IPS DF 19.7 (cell line): ENCODE measurements at regions not wholly inside any gene's neighbourhood (a gene's known extent, or its start where the extent isn't known, plus 50 kb on each side); places are given as distances from the start of the nearest gene placed in this dataset.

Source experiments
- DNase-seq: peaks from one replicate; pipeline ENCODE4 v3.0.0-alpha.2; 2013; ENCODE audit warnings: low read depth, low spot score

DNA sequence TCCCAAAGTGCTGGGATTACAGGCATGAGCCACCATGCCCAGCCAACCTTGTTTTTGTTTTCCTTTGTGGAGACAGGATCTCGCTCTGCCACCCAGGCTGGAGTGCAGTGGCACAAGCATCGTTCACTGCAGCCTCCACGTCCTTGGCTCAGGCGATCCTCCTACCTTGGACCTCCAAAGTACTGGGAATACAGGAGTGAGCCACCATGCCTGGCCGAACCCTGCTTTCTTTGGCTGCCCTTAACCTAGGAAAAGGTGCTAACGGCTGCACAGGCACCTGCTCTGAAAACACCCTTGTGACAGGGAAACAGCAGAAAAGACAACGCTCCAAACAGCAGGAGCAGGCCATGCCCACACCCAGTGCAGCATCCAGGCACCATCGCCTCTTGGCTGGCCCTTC is 71.9 kb downstream of the OAT start:
- DNase-seq: no peak

DNA sequence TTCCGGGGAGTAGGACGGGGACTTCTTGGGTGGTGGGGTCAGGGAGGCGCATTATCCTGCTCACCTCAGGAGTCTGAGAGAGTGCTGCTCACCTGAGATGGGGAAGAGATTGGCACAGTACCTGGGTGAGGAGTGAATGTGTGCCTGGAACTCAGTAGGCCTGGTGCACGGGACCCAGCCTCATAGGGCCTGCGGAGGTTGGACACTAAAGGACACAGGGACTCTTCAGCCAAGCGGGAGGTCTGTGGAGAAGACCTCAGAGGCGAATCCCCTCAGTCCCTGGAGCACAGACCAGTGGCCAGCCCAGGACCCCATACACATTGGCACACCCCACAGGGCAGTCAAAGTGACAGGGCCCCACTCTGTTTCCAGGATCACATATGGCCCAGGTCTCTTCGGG is 73.2 kb downstream of the OAT start:
- no peak for DNase-seq

DNA sequence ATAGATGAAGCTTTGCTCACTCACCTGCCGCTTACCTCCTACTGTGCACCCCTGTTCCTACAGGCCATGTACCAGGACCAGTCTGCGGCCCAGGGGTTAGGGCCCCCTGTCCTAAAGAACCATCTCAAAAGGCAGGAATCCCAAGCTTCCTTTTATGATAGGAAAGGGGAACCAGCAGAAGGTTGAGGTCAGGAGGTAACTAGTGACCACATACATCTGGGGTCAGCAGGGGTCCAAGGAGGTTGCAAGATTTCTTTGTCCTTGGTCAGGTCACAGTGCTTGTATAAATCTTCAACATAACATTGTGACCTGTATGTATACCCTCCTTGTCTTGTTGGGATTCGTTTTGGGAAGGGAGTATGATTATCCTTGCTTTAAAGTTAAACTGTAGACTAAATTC is 73.8 kb downstream of the OAT start:
- DNase-seq: no peak

DNA sequence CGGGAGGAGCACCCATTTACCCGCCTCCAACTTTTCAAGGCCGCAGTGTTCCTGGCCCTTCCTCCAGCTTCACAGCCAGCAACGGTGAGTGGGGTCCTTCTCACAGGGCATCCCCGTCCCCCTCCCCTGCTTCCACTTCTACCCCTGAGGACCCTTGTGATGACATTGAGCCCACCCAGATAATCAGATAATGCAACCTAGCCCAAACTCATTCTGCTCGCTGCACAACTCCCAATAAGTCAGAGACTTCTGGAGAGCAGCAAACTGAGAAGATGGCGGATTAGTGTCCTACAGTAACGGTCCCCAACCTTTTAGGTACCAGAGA is 74.5 kb downstream of the OAT start:
- no peak for DNase-seq

DNA sequence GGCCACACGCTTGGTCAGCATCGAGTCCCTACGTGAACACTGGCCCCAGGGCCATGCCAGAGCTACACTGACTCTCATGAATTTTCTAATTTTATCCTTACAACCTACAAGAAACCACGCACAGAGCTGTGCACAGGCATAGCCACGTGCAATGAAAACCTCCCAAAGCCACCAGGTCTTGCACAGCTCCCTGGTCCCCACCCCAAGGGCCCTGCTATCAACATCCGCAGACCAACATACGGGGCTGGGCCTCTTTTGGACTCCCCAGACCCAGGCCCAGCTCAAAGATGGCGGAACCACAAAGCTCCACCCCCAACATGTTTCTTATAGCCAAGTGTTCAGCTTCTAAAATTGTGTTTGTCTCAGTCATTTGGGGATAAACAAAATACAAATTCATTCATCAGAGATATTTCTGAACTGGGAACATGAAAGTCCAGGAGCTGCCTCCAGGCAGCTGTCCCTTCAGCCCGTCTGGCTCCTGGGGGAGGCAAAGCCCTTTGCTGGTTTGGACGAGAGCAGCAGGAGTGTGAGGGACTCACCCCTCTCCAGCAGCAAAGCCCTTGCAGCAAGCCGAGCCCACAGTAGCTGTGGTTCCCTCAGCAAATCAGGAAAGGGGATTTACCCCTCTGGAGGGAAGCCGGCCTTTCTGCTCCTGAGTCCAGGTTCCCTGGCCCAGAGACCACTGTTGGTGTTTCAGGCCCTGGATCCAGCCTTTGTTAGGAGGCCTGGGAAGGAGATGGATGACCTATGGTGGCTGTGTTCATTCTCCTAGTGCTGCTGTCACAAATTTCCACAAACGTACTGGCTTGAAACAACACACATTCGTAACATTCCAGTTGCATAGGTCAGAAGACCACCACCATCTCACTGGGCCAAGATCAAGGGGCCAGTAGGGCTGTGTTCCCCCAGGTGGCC is 75.1 kb downstream of the OAT start:
- DNase-seq: no peak

DNA sequence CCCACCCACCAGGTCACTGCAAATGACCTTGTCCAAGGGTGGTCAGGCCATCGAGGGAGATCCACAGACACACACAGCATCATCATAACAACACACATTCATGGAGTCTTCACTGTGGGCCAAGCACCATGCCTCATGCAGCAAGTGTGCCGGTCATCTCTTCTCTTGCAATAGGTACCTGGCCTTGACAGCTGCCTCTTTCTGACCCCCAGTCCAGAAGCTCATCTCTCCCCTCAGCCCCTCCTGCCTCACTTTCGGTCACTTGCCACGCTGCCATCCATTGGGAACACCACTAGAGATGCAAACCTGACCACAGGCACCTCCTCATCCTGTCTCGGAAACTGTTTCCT is 75.9 kb downstream of the OAT start:
- DNase-seq: no peak

DNA sequence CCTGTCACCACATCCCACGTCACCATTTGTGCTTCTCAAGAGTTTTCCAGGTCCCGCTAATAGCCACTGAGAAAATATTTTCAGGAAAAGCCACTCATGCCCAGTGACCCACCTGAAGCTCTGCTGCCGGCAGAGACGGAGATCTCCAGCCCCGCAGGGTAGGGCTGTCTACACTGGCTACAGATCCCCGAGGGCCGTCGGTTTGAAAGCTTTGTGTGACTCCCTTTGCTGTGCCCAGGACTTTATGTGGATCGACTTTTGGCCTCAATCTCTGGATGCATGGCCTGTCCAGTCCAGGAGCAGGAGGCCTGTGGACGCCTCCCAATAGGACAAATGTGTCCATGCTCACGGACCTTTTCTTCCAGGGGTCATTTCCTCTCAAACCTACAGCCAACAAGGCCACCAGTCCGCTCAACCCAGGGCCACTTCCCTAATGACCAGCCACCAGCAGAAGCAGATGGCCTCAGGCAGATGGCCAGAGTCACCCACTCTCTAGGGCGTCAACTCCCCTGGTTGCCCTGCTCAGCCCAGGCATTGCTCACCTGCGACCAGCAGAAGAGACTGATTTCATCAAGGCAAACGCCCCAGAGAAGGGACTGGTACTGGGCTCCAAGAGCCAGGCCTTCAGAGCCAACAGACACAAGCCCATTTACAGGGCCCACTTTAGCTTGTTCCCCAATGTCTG is 76.4 kb downstream of the OAT start:
- no peak for DNase-seq

DNA sequence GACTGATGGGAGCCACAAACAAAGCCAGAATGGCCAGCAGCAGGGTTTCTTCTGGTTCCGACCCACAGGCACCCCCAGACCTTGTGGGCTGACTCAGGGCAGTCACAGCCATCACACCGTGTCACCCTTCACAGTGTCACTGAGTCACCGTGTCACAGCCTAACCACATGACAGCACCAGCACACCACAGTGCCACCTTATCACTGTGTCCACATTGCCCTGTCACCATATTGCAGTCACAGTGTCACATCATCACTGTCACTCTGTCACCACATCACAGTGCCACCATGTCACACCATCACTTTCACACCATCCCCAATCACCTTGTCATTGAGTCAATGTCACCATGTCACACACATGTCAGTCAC is 77.0 kb downstream of the OAT start:
- DNase-seq: no peak

DNA sequence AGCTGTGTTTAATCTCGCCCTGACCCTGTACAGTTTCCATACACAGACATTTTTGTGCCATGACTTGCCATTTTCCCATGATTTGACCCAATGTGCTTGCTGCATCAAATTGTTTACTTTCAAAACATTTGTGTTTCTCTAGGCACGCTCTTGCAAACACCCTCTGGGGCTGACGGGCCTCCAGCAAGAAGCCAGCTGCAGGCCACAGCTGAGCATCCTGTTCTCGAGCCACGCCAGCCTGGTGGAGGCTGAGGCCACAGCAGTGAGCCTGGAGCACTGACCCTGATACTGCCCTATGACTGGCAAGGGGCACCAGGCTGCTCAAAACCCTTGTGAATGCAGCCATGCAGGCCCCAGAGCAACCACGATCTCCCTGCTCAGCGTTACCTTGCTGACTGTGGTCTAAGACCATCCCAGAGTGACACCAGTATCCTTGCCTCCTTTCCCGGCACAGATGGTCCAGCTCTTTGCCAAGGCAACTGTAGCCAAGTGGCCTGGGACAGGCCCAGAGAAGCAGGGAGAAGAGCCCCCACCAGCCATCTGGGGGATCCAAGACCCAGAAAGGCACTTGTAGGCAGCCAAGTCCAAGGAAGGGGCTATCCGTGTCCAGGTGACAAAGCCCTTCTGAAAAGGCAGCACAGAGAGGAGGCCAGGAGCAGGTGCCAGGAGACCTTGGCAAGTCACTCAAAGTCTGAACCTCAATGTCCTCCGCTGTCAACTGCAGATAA is 78.5 kb downstream of the OAT start:
- DNase-seq: no peak

DNA sequence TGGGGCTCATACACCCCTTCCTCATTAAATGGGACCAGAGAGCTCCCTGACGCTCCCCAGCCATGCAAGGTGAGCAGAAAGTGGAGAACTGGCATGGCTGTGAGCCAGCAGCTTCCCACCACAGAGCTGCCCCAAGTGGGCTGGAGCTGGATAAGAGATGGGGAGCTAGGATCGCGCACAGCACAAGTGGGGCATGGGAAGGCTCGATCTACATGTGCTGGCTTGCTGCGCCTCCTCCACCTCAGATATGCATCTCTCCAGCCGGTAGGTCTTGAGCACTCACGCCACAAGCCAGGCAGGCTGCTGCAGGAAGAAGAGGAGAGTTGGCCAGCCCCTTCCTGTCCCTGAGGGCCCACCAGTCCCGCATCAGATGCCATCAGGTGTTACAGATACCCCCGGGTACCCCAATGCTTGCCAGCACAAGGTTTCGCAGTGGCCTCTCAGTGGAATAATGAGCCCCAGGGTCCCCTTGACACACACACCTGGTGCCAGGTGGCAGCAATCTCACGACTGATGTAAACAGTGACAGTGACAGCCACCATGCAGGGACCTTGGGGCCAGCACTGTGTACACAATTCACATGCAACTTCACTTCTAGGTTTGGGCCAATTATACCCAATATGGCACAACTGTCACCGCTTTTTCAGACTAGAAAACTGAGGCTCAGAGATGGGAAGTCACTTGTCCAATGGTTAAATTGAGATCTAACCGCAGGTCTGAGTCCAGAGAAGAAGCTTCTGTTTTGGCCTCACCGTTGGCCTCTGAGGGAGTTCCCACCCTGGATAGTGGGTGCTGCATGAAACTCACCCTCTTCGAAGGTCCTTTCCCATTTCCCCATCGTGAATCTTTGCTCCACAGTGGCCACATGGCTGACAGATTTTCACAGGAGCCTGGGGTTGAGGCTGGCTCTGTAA is 79.3 kb downstream of the OAT start:
- no peak for DNase-seq

DNA sequence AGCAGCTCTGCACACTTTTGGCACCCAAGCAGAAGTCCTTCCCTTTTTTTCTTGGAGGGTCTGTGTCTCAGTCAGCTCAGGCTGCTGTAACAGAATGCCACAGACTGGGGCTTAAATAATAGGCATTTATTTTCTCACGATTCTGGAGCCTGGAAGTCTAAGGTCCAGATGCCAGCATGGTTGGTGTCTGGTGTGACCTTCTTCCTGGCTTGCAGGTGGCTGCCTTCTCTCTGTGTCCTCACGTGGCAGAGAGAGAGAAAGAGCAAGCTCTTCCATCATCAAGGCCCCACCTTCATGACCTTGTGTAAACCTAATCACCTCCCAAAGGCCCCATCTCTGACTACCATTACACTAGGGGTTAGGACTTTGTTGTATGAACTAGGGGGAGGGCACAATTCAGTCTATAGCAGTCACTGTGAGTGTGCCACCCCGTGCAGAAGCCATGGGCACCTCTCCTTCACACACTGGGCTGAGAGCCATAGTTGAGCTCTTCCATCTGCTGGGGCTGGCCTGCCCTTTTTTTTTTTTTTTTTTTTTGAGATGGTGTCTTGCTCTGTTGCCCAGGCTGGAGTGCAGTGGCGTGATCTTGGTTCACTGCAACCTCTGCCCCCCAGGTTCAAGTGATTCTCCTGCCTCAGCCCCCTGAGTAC is 80.3 kb downstream of the OAT start:
- DNase-seq: no peak

DNA sequence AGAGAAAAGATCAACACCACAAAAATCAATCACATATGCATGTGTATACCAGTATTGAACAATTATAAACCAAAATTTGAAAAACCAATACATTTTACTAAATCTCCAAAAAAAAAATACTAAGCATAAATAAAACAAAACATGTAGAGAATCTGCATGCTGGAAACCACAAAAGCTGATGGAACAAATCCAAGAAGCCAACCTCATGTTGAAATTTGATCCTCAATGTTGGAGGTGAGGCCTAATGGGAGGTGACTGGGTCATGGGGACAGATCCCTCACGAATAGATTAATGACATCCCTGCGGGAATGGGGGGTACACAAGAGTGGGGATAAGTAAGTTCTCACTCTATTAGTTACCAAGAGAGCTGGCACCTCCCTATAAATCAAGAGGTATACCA is 82.5 kb downstream of the OAT start:
- no peak for DNase-seq

DNA sequence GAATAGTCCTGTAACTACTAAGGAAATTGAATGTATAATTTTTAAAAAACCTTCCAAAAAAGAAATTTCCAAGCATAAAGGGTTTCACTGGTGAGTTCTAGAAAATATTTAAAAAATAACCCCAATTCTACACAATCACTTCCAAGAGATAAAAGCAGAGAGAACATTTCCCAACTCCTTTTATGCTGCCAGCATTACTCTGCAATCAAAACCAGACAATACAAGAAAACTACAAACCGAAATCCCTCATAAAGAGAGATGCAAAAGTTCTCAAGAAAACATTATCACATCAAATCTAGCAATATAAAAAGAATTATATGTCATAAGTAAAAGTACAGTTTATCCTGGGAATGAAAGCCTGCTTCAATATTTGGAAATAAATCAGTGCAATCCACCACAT is 84.8 kb downstream of the OAT start:
- DNase-seq: no peak

DNA sequence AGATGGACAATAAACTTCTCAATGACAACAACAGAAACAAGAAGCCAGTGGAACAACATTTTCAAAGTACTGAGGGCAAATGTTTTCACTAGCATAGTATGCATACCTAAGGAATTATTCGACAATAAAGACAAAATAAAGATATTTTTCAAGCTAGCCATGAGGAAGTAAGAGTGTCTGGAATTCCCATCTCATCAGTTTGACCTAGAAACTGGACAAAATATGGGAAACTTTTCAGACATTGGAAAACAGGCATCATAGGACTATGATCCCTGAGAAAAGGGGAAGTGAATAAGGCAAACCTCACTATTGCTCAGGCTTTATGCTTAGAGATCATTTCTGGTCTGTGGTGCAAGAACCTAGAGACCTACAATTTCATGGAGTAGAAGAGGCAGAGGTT is 86.3 kb downstream of the OAT start:
- no peak for DNase-seq

DNA sequence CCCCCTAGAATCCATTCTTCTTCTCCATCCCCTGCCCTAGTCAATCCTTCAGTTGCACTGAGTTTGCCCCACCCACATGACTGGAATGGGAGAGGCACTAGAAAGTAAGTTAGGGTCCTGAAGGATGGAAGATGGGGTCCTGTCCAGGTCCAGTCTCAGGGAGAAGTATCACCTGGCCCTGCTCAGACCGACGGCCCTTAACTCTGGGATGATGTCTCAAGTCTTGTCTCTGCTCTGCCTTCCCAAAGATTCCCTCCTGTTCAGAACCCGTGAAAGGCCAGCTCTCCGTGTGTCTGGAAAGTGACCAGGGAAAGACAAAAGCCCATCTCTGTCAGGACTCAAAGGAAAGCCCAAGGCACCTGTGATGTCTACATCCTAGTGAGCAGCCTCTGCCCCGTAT is 88.8 kb downstream of the OAT start:
- DNase-seq: no peak

DNA sequence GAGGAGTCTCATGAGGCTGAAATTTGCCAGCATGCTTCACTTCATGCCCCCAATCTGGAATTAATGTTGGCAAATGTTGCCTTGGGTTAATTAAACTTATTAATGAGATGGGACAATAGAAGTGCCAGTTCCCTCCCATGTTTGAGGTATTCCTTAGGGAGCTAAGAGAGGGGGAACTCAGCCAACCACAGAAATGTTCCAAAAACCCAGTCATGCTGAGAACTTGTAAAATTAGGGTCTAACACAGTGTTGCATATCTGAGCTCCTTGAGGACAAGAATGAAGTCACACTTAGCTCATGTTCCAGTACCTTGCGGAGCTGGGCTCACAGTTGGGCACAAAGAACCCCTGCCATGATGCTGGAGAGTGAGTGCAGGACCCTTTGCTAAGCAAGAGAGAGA is 89.4 kb downstream of the OAT start:
- no peak for DNase-seq

DNA sequence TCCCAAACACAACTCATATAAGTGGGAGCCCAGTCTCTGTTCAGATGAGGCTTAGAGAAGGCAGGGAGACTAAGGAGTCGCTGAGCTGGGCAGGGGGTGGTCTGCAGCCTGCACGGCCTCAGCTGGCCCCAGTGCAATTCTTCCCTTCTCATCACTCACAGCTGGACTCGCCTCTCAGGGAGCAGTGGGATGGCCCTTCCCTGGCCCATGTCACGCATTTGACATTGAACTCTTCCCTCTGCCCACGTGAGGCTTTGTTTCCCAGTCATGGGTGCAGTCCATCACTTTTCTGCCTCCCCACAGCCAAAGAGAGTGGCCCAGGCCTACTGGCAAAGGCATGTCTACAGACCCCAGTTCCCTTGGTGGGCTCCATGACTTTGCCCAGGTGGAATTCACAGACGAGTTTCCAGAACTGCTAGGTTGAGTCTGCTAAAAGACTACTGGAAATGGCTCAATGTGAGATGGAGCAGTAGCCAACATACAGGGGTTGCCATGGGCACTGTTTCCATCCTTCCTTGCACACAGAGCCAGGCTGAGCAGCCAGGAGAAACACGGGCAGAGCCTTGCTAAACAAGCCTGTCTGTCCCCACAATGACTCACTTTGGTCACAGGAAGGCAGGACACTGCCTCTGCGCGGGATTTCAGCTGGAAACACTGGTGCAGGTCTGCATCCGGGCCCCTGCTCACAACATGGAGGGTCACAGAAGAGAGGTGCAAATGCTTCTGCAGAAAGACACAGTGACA is 90.1 kb downstream of the OAT start:
- DNase-seq: no peak

DNA sequence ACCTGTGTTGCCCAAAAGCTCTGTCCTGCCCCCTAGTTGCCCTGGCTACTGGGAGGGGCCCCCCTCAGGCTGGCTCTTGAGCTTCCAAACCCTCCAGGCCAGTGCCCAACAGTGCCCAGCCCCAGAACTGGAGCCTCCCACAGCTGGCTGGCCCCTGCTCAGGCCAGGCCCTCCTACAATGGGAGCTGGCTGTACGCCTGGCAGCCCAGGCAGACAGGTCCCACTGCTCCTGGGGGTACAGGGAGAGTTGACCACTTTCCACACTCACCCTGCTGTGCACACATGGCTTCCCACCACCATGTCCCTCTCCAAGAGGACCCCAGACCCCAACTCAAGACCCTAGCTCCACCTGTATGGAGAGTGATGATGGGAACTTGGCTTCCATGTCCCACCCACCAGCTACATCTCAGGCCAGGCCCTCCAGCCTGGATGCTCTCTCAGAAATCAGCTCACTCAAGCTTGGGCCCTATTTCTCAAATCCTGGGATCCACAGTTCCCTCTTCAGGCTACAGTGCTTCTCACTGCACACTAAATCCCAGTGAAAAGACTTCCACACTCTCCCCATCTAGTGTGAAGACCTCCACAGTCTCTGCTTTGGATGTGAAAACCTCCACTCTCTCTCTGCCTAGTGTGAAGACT is 92.6 kb downstream of the OAT start:
- no peak for DNase-seq

DNA sequence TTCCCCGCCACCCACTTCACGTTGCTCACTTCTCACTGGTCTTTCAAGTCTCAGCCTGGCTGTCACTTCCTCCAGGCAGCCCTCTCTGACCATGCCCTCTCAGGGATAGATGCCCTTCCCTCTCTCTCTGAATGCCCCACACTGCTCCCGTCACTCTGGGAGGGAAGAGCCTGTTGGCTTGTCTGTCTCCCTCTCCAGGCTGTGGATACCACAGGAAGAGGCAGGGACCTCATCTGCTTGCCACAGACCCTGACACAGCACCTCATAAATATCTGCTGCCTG is 93.1 kb downstream of the OAT start:
- no peak for DNase-seq

DNA sequence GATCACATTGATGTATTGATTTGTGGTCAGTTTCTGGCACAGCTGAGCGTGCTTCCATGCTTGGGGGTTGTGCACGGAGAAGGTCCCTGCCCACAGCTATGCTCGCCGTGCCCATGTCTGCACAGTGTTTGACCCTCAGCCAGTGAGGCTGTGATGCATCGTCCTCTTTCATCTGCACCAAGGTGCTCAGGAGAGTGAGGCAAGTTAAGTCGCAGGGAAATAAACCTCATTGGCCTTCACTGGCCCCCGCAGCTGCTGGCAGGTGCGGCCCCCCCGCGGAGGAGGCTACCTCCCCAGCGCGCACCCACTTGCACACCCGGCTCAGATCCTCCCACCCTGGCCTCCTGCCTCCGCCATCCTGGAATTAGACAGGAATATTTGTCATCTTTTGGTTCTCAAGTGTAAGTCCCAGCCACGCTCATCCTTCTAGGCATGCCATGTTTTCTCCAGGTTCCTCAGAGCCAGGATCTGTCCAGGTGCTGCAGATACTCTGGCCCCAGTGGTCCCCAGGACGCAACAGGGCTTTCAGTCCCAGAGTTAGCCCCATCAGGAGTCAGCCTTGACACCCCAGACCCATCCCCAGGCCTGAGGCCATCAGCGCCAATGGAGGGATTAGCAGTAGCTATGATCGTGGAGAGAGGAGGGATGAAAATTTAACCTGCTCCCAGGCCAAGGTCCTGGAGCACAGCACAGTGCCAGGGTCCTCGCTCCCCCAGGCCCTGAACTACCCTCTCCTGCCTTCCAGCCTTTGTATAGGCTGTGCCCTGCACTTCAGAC is 93.7 kb downstream of the OAT start:
- no peak for DNase-seq
